Activated naive CD4-positive, alpha-beta T cell treated with anti-CD3 and anti-CD28 coated beads for 36 hours (primary cell): ENCODE measurements at regions not wholly inside any gene's neighbourhood (a gene's known extent, or its start where the extent isn't known, plus 50 kb on each side); places are given as distances from the start of the nearest gene placed in this dataset.

Source experiments
- CTCF ChIA-PET: fragments of 350-600 bp; sonication (Branson Sonifier 250); formaldehyde crosslinking; loops from one replicate; lab custom pipeline; 2021; ENCODE audit warnings: antibody characterized with exemption; lab: Charles Lee
- DNase-seq: peaks from one replicate; pipeline ENCODE4 v3.0.0-alpha.2; 2020
- H3K27ac Mint-ChIP-seq: one replicate; pipeline ENCODE4 v1.8.0; 2021; ENCODE audit warnings: mild to moderate bottlenecking, mixed read lengths
- H3K27me3 Mint-ChIP-seq: one replicate; pipeline ENCODE4 v1.8.0; 2021; ENCODE audit warnings: low read depth, mixed read lengths
- H3K36me3 Mint-ChIP-seq: one replicate; pipeline ENCODE4 v1.8.0; 2021; ENCODE audit warnings: low read depth, mixed read lengths
- H3K4me1 Mint-ChIP-seq: one replicate; pipeline ENCODE4 v1.8.0; 2021; ENCODE audit warnings: low read depth, mixed read lengths
- H3K4me3 Mint-ChIP-seq: one replicate; pipeline ENCODE4 v1.8.0; 2021; ENCODE audit warnings: mild to moderate bottlenecking, moderate library complexity, mixed read lengths
- H3K9me3 Mint-ChIP-seq: one replicate; pipeline ENCODE4 v1.8.0; 2021; ENCODE audit warnings: mixed read lengths
- intact Hi-C: fragments of 100-400 bp; cut with micrococcal nuclease; formaldehyde crosslinking; loops from one replicate; pipeline ENCODE4 v1.15.1; 2023

DNA sequence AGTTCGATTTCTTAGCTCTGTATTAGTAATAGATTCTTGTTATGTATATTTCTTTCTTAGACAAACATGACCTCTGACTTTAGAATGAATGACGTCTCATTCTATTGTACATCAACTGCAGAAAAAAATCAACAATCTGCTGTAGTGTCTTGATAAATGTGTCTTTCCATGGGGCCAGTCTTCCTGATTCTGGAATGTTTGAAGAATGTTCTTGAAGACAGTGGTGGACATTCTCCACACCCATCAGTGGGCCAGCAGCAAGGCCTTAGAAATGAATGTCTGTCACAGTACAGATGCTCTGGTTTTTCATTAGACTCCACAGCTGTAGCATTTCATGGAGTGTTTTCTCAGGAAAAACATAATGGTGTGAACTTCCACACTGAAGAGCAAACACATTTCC lies 63.2 kb upstream of the FAM47B start:
- DNase-seq = no peak
- Mint-ChIP-seq H3K4me3 (no peak overlapping the region), H3K27me3 (no peaks in the 10 kb centered on the region), H3K36me3 (no peaks in the 10 kb centered on the region), H3K4me1 (no peaks in the 10 kb centered on the region), H3K9me3 (no peaks in the 10 kb centered on the region), H3K27ac (no peak overlapping the region)
- intact Hi-C loops = no loop called here
- CTCF ChIA-PET = no interaction called here

DNA sequence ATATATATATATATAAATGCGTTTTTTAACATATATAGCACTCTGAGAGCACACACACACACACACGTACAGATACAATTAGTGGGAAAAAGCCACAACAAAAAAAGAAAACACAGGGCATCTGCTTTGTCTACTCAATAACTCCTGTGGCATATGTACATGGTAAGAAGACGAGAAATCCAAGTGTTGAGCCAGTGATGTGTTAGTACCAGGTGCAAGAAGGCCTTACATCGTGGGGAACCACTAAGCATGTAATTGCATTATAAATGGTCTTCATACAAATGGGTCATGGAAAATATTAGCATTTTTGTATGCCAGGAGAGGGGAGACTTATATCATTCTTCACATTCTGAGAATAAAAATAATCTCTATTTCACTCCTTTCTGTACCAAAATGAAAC lies 62.7 kb upstream of the FAM47B start:
- H3K4me1 Mint-ChIP-seq = no peaks in the 10 kb centered on the region
- H3K4me3 Mint-ChIP-seq = no peak overlapping the region
- H3K27ac Mint-ChIP-seq = no peak overlapping the region
- DNase-seq = no peak
- no peaks in the 10 kb centered on the region for H3K36me3 Mint-ChIP-seq
- H3K9me3 Mint-ChIP-seq = no peaks in the 10 kb centered on the region
- intact Hi-C loops = no loop called here
- H3K27me3 Mint-ChIP-seq = no peaks in the 10 kb centered on the region
- CTCF ChIA-PET = no interaction called here

DNA sequence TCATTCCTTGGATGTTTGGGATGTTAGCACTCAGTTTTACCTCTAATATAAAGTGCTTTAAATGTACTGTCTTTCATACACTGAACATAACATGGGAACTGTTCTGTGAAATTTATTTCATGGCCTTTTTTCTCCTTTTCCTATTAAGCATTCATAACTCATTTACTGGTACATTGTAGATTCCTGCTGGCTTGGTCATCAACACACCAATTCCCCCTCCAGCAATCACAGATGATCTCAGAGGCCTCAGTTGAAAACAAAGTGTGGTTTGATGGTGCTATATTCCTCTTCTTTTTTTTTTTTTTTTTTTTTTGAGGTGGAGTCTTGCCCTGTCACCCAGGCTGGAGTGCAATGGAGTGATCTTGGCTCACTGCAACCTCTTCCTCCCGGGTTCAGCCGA lies 61.9 kb upstream of the FAM47B start:
- H3K4me1 Mint-ChIP-seq = no peaks in the 10 kb centered on the region
- H3K9me3 Mint-ChIP-seq = no peaks in the 10 kb centered on the region
- H3K27ac Mint-ChIP-seq = no peak overlapping the region
- intact Hi-C loops = no loop called here
- DNase-seq = no peak
- H3K27me3 Mint-ChIP-seq = no peaks in the 10 kb centered on the region
- CTCF ChIA-PET = no interaction called here
- H3K4me3 Mint-ChIP-seq = no peak overlapping the region
- H3K36me3 Mint-ChIP-seq = no peaks in the 10 kb centered on the region

DNA sequence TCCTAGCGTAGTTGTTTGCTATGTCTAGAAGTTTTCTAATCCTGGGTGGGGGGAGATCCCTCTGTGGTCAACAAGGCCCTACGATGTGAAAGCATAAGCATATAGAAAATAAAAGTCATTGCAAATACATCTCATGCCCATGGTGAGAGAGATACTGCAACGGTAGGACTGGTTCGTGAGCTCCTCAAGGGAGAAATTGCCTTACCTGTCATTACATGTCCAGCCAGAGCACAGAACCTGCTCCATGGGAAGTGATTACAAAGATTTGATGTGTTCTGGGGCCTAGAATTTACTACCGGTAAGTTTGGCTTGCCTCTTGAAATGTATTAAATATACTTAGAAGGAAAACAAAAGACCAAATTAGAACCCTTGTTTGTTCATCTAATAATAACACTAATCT lies 60.9 kb upstream of the FAM47B start:
- no peak for DNase-seq
- no peaks in the 10 kb centered on the region for H3K4me1 Mint-ChIP-seq
- CTCF ChIA-PET = no interaction called here
- H3K9me3 Mint-ChIP-seq = no peaks in the 10 kb centered on the region
- H3K4me3 Mint-ChIP-seq = no peak overlapping the region
- intact Hi-C loops = no loop called here
- H3K27me3 Mint-ChIP-seq = no peaks in the 10 kb centered on the region
- no peak overlapping the region for H3K27ac Mint-ChIP-seq
- H3K36me3 Mint-ChIP-seq = no peaks in the 10 kb centered on the region

DNA sequence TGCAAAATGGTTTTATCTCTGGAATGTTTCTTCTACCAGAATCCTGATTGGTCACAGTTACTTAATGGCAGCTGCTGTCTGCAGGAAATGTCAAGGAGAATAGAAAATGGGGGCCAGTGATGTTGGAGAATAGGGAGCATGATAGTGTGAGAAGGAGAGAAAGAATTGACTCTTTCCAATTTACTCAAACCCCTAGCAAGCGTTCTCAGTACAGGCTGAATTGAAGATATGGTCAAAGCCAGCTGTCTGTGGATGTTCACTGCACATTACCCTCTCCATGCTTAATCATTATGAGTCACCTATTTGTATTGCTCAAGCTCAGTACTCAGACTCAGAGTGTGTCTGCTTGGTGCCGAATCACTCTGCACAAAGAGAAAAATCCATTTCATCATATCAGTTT lies 57.8 kb upstream of the FAM47B start:
- CTCF ChIA-PET = no interaction called here
- no peaks in the 10 kb centered on the region for H3K36me3 Mint-ChIP-seq
- H3K4me3 Mint-ChIP-seq = no peak overlapping the region
- H3K4me1 Mint-ChIP-seq = no peaks in the 10 kb centered on the region
- H3K27me3 Mint-ChIP-seq = no peaks in the 10 kb centered on the region
- intact Hi-C loops = no loop called here
- no peak overlapping the region for H3K27ac Mint-ChIP-seq
- H3K9me3 Mint-ChIP-seq = no peaks in the 10 kb centered on the region
- no peak for DNase-seq

DNA sequence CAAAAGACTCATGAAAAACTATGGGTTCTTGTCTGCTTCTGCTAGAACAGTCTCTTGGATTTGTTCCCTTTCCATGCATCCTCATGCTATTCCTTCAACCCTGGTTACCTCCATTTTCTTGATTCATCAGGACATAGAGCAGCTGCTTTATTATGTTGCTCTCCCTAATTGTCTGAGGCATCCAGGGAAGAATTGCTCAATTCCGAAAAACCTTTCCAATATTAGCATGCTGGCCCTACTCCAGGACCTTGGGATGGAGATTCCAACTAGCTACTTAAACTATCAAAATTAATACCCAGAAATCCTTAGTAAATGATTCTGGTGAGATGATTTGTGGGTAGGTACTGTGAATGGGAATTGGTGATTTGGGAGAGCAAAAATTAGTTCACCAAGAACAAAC lies 56.6 kb upstream of the FAM47B start:
- no peaks in the 10 kb centered on the region for H3K27me3 Mint-ChIP-seq
- no peaks in the 10 kb centered on the region for H3K36me3 Mint-ChIP-seq
- H3K9me3 Mint-ChIP-seq = no peaks in the 10 kb centered on the region
- no peak overlapping the region for H3K27ac Mint-ChIP-seq
- CTCF ChIA-PET = no interaction called here
- no peak overlapping the region for H3K4me3 Mint-ChIP-seq
- H3K4me1 Mint-ChIP-seq = no peaks in the 10 kb centered on the region
- DNase-seq = no peak
- intact Hi-C loops = no loop called here

- Mint-ChIP-seq H3K4me3 (no peak overlapping the region), H3K9me3 (peaks cover 3% of the 10 kb centered on the region), H3K36me3 (no peaks in the 10 kb centered on the region), H3K27me3 (no peaks in the 10 kb centered on the region), H3K4me1 (no peaks in the 10 kb centered on the region), H3K27ac (no peak overlapping the region)
- intact Hi-C loops = no loop called here
- CTCF ChIA-PET = no interaction called here
- no peak for DNase-seq
Observed at GRCh38 chrX:34891391-34891790, 51.2 kb upstream of the FAM47B start.
